ENCODE measurements at regions not wholly inside any gene's neighbourhood (a gene's known extent, or its start where the extent isn't known, plus 50 kb on each side); places are given as distances from the start of the nearest gene placed in this dataset.

DNA sequence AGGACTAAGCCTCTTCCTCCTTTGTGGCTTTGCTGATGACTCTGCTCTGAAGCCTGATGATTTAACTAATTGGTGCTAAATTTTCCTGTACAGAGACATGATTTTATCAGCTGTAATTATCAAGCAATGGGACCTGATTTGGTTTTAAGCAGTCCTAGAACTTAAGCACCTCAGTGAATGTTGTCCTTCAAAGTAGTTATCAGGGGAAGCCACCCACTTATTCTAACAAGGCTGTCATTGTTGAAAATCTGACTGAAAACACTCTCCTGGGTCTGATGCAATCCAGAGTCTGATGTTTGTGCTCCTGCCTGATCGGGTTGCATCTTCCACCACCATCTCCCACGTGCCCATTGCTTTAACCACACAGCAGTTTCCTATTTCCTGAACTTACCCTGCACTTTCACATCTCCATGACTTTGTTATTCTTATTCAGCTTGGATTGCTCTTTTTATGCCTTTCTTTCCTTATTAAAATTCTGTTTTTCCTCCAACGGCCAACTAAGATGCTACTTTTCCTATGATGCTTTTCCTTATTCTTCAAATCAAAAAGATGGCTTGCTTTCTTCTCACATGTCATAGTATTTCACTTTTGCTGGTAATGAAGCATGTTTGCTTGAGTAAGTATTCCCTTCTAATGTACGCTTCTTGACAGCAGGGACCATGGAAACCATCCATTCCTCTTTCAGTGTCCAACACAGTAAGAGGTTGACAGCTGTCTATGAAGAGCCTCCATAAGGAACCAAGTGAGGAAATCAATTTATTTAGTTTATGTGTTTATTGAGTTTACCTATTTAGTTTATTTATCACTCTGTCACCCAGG is 55.0 kb downstream of the S1PR1 start (continued):
- TF ChIP-seq CSRNP2 (CRISPR knock-in tag; conservative IDR thresholded peaks at IDR 0.05; ENCODE audit: low read depth) (no peak), TFDP2 (CRISPR knock-in tag; IDR thresholded peaks at IDR 0.05) (no peak), TRIM22 (IDR thresholded peaks at IDR 0.05) (no peak), ZFP37 (CRISPR knock-in tag; IDR thresholded peaks at IDR 0.05; ENCODE audit: borderline replicate concordance) (no peak), FOSL2 (CRISPR knock-in tag; IDR thresholded peaks at IDR 0.05) (peak; percentile 70), IKZF4 (CRISPR knock-in tag; IDR thresholded peaks at IDR 0.05; ENCODE audit: borderline replicate concordance, low read depth, not compliant biosample characterization) (peak; percentile 54), REPIN1 (CRISPR knock-in tag; IDR thresholded peaks at IDR 0.05; ENCODE audit: borderline replicate concordance, low read depth) (no peak; the same call in 1 of the 2 replicates), ZNF589 (CRISPR knock-in tag; conservative IDR thresholded peaks at IDR 0.05) (no peak), TAF15 (IDR thresholded peaks at IDR 0.05; ENCODE audit: low read depth, low read length, poor library complexity, severe bottlenecking) (no peak), HBP1 (CRISPR knock-in tag; IDR thresholded peaks at IDR 0.05; ENCODE audit: low read depth) (no peak), ZNF652 (CRISPR knock-in tag; IDR thresholded peaks at IDR 0.05; ENCODE audit: borderline replicate concordance, low read depth) (no peak), ZBTB44 (CRISPR knock-in tag; IDR thresholded peaks at IDR 0.05) (no peak), ZNF816 (CRISPR knock-in tag; IDR thresholded peaks at IDR 0.05; ENCODE audit: borderline replicate concordance) (no peak), ZNF263 (CRISPR knock-in tag; IDR thresholded peaks at IDR 0.05) (no peak), ZFP82 (CRISPR knock-in tag; IDR thresholded peaks at IDR 0.05; ENCODE audit: borderline replicate concordance) (no peak), GFI1 (CRISPR knock-in tag; IDR thresholded peaks at IDR 0.05; ENCODE audit: borderline replicate concordance) (0 out of 2 replicates have a peak, but pooled peaks have one; percentile 16)
- TF ChIP-seq, protein P1, sequence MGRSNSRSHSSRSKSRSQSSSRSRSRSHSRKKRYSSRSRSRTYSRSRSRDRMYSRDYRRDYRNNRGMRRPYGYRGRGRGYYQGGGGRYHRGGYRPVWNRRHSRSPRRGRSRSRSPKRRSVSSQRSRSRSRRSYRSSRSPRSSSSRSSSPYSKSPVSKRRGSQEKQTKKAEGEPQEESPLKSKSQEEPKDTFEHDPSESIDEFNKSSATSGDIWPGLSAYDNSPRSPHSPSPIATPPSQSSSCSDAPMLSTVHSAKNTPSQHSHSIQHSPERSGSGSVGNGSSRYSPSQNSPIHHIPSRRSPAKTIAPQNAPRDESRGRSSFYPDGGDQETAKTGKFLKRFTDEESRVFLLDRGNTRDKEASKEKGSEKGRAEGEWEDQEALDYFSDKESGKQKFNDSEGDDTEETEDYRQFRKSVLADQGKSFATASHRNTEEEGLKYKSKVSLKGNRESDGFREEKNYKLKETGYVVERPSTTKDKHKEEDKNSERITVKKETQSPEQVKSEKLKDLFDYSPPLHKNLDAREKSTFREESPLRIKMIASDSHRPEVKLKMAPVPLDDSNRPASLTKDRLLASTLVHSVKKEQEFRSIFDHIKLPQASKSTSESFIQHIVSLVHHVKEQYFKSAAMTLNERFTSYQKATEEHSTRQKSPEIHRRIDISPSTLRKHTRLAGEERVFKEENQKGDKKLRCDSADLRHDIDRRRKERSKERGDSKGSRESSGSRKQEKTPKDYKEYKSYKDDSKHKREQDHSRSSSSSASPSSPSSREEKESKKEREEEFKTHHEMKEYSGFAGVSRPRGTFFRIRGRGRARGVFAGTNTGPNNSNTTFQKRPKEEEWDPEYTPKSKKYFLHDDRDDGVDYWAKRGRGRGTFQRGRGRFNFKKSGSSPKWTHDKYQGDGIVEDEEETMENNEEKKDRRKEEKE (IDR thresholded peaks at IDR 0.05), result no peak

All from HepG2 (cell line).